Neuronal stem cell (in vitro differentiated cells): ENCODE measurements at regions not wholly inside any gene's neighbourhood (a gene's known extent, or its start where the extent isn't known, plus 50 kb on each side); places are given as distances from the start of the nearest gene placed in this dataset.

ENCODE experiments used
- DNase-seq: peaks from one replicate; pipeline ENCODE4 v3.0.0-alpha.2; 2013; ENCODE audit warnings: low spot score
- H2AFZ ChIP-seq: one replicate; pipeline ENCODE4 v1.6.1; 2013; ENCODE audit warnings: mild to moderate bottlenecking, low read length, inconsistent platforms
- H2AK5ac ChIP-seq: 2 replicates; pipeline ENCODE4 v1.6.1; 2013; ENCODE audit warnings: low read depth, mild to moderate bottlenecking, inconsistent platforms, low read length, moderate library complexity, mixed read lengths
- H2BK120ac ChIP-seq: 2 replicates; pipeline ENCODE4 v1.6.1; 2013; ENCODE audit warnings: low read depth, mild to moderate bottlenecking, inconsistent platforms, low read length, moderate library complexity, mixed read lengths
- H2BK12ac ChIP-seq: one replicate; pipeline ENCODE4 v1.6.1; 2013; ENCODE audit warnings: low read length, inconsistent platforms
- H2BK15ac ChIP-seq: 2 replicates; pipeline ENCODE4 v1.6.1; 2013; ENCODE audit warnings: mild to moderate bottlenecking, low read length, inconsistent platforms, mixed read lengths
- H2BK5ac ChIP-seq: one replicate; pipeline ENCODE4 v1.6.1; 2013; ENCODE audit warnings: inconsistent platforms, mild to moderate bottlenecking, low read length, moderate library complexity
- H3K14ac ChIP-seq: one replicate; pipeline ENCODE4 v1.6.1; 2013; ENCODE audit warnings: low read length, inconsistent platforms
- H3K18ac ChIP-seq: 2 replicates; pipeline ENCODE4 v1.6.1; 2013; ENCODE audit warnings: low read length, inconsistent platforms
- H3K23ac ChIP-seq: 2 replicates; pipeline ENCODE4 v1.6.1; 2013; ENCODE audit warnings: low read depth, mild to moderate bottlenecking, mixed read lengths, low read length, inconsistent platforms; ENCODE audit not compliant: poor library complexity
- H3K27ac ChIP-seq: replicated peaks from 3 replicates; pipeline ENCODE4 v1.5.1; 2013; ENCODE audit warnings: low read length, inconsistent platforms
- H3K27me3 ChIP-seq, 3 experiments: 2 replicates each; pipeline ENCODE4 v1.6.1; 2013; ENCODE audit warnings: low read length in 3 of 3, mild to moderate bottlenecking in 2 of 3, inconsistent platforms in 1 of 3, low read depth in 1 of 3, mixed read lengths in 1 of 3, moderate library complexity in 1 of 3; ENCODE audit not compliant: control insufficient read depth in 3 of 3, insufficient read depth in 3 of 3
- H3K36me3 ChIP-seq, 2 donors: replicated peaks in 1 of 2; 2 replicates each; pipeline ENCODE4 v1.6.1; 2013; ENCODE audit warnings: low read length in 2 of 2; ENCODE audit not compliant: control insufficient read depth in 2 of 2, insufficient read depth in 2 of 2
- H3K4ac ChIP-seq: 2 replicates; pipeline ENCODE4 v1.6.1; 2013; ENCODE audit warnings: inconsistent platforms, mild to moderate bottlenecking, low read length, moderate library complexity
- H3K4me1 ChIP-seq, 2 donors: 1 replicate in 1 of 2; 2 replicates in 1 of 2; pipeline ENCODE4 v1.6.1; 2013; ENCODE audit warnings: low read length in 2 of 2, low read depth in 1 of 2; ENCODE audit not compliant: control insufficient read depth in 2 of 2, insufficient read depth in 1 of 2
- H3K4me2 ChIP-seq: one replicate; pipeline ENCODE4 v1.6.1; 2013; ENCODE audit warnings: mild to moderate bottlenecking, low read length, inconsistent platforms; ENCODE audit not compliant: insufficient read depth, poor library complexity, severe bottlenecking
- H3K4me3 ChIP-seq, 2 donors: 2 replicates each; pipeline ENCODE4 v1.5.1; 2013; ENCODE audit warnings: low read length in 2 of 2, mild to moderate bottlenecking in 2 of 2, inconsistent platforms in 1 of 2, moderate library complexity in 1 of 2
- H3K79me1 ChIP-seq: one replicate; pipeline ENCODE4 v1.6.1; 2013; ENCODE audit warnings: low read depth, mild to moderate bottlenecking, inconsistent platforms, low read length, moderate library complexity
- H3K9ac ChIP-seq: one replicate; pipeline ENCODE4 v1.6.1; 2013; ENCODE audit warnings: mild to moderate bottlenecking, low read depth, low read length, inconsistent platforms; ENCODE audit not compliant: poor library complexity
- H3K9me3 ChIP-seq, 2 donors: replicated peaks in 1 of 2; 2 replicates each; pipeline versions ENCODE3 to v1.6.1; 2013; ENCODE audit warnings: low read length in 2 of 2, mild to moderate bottlenecking in 2 of 2, inconsistent platforms in 1 of 2, low read depth in 1 of 2, mixed read lengths in 1 of 2, moderate library complexity in 1 of 2; ENCODE audit not compliant: control insufficient read depth in 2 of 2, insufficient read depth in 1 of 2
- H4K8ac ChIP-seq: one replicate; pipeline ENCODE4 v1.6.1; 2013; ENCODE audit warnings: low read depth, mild to moderate bottlenecking, inconsistent platforms, low read length, moderate library complexity
- H4K91ac ChIP-seq: one replicate; pipeline ENCODE4 v1.6.1; 2013; ENCODE audit warnings: low read length, low read depth, mild to moderate bottlenecking, inconsistent platforms; ENCODE audit not compliant: poor library complexity
- WGBS, 2 donors: extraction: QIAGEN DNeasy Blood & Tissue Kit; methylation state at CpG; one replicate each; pipeline ENCODE4 v1.1.7; 2013; ENCODE audit warnings: missing lambda C conversion rate in 2 of 2, mixed read lengths in 1 of 2; ENCODE audit not compliant: insufficient read length in 2 of 2, insufficient replicate concordance in 1 of 2; ENCODE audit errors: extremely low coverage in 2 of 2; 5-methylcytosine and 5-hydroxymethylcytosine counted together

DNA sequence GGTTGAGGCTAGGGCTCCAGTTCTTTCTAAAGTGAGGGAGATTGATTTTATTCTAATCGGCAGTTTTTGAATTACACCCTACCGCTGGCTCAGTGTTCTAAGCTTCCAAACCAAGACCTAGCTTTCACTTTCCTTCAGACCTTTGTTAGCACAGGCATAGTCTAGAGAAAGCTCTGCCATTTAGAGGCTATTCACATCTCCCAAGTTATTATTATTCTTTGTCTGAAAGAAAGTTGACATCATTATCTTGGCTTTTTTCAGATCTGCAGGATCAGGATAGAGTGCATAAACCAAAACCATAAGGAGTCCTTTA, 276.8 kb downstream of the ASXL3 start:
- H3K4me1 ChIP-seq: no peaks in the 10 kb centered on the region
- H3K18ac ChIP-seq: no peak overlapping the region
- H3K27me3 ChIP-seq: no peaks in the 10 kb centered on the region
- H4K91ac ChIP-seq: no peak overlapping the region
- H3K4me3 ChIP-seq: no peak overlapping the region
- H2BK120ac ChIP-seq: no peak overlapping the region
- no peak overlapping the region for H3K9ac ChIP-seq
- H3K14ac ChIP-seq: no peak overlapping the region
- H3K36me3 ChIP-seq: no peaks in the 10 kb centered on the region
- no peak overlapping the region for H2AFZ ChIP-seq
- H2AK5ac ChIP-seq: no peak overlapping the region
- H3K23ac ChIP-seq: no peak overlapping the region
- no peak for DNase-seq
- H3K4ac ChIP-seq: no peak overlapping the region
- no peak overlapping the region for H3K4me2 ChIP-seq
- WGBS, 2 donors: no CpG with 5 or more reads among the region's 2 CpGs
- H3K27ac ChIP-seq: no peak overlapping the region
- H4K8ac ChIP-seq: no peak overlapping the region
- H2BK12ac ChIP-seq: no peak overlapping the region
- no peak overlapping the region for H2BK5ac ChIP-seq
- H3K79me1 ChIP-seq: no peaks in the 10 kb centered on the region
- H3K9me3 ChIP-seq: no peaks in the 10 kb centered on the region
- H2BK15ac ChIP-seq: no peak overlapping the region

DNA sequence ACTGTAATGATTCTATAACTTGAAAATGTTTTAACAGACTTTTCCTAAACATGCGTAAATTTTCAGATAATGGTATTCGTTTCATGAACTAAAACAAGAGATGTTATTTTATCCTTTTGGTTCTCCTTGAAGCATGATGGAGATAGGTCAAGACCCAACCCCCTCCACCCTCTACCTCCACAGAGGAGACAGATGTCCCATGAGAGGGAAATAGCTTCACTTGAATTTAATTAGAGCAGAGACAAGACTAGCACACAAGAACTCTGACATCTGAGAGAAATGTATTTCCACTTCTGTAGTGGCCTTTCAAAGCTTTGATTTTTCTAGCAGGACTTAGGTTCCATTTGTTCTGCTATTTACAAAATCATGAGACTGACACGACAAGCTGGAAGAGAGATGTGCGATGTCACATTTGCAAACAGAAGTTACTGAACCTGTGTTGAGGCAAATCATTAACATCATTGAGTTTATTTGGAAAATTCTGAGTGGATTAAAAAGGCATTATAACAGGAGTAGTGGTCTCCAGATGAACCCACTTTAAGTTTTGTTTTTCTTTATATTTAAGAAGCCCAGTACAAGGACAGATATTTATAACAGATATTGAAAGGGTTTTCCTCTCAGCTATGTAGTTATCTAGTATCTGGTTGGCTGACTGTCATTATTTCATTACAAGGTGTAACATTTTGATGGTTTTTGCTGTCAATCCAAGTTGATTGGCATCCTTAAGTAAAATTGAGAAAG, 276.2 kb downstream of the ASXL3 start:
- no peak overlapping the region for H3K23ac ChIP-seq
- H2BK15ac ChIP-seq: no peak overlapping the region
- H3K36me3 ChIP-seq: no peaks in the 10 kb centered on the region
- WGBS, 2 donors: no CpG with 5 or more reads among the region's 4 CpGs
- H3K18ac ChIP-seq: no peak overlapping the region
- no peaks in the 10 kb centered on the region for H3K9me3 ChIP-seq
- H2BK5ac ChIP-seq: no peak overlapping the region
- no peak overlapping the region for H4K91ac ChIP-seq
- H3K4me3 ChIP-seq: no peak overlapping the region
- H3K79me1 ChIP-seq: no peaks in the 10 kb centered on the region
- no peak overlapping the region for H3K9ac ChIP-seq
- no peak overlapping the region for H2BK120ac ChIP-seq
- no peaks in the 10 kb centered on the region for H3K4me1 ChIP-seq
- H3K4me2 ChIP-seq: no peak overlapping the region
- H2BK12ac ChIP-seq: no peak overlapping the region
- H2AFZ ChIP-seq: no peak overlapping the region
- H3K27me3 ChIP-seq: no peaks in the 10 kb centered on the region
- H2AK5ac ChIP-seq: no peak overlapping the region
- H3K27ac ChIP-seq: no peak overlapping the region
- H3K14ac ChIP-seq: no peak overlapping the region
- DNase-seq: no peak
- H4K8ac ChIP-seq: no peak overlapping the region
- H3K4ac ChIP-seq: no peak overlapping the region

GRCh38 chr18:33853187-33853586, 275.2 kb downstream of the ASXL3 start:
- no peak for DNase-seq
- no CpG with 5 or more reads among the region's 6 CpGs for WGBS, 2 donors
- no peak overlapping the region for H3K14ac ChIP-seq

GRCh38 chr18:33851546-33852078, 273.6 kb downstream of the ASXL3 start:
- H2BK12ac ChIP-seq: no peak overlapping the region
- no peaks in the 10 kb centered on the region for H3K27me3 ChIP-seq
- no peak overlapping the region for H2AFZ ChIP-seq
- H4K8ac ChIP-seq: no peak overlapping the region
- H2BK120ac ChIP-seq: no peak overlapping the region
- no peak overlapping the region for H2AK5ac ChIP-seq
- no peaks in the 10 kb centered on the region for H3K4me1 ChIP-seq
- no peaks in the 10 kb centered on the region for H3K9me3 ChIP-seq
- H3K23ac ChIP-seq: no peak overlapping the region
- H3K9ac ChIP-seq: no peak overlapping the region
- no CpG with 5 or more reads among the region's 3 CpGs for WGBS, 2 donors
- H3K4me2 ChIP-seq: no peak overlapping the region
- no peak overlapping the region for H3K27ac ChIP-seq
- H3K4ac ChIP-seq: no peak overlapping the region
- no peaks in the 10 kb centered on the region for H3K79me1 ChIP-seq
- no peak overlapping the region for H2BK5ac ChIP-seq
- no peaks in the 10 kb centered on the region for H3K36me3 ChIP-seq
- H3K4me3 ChIP-seq: no peak overlapping the region
- H4K91ac ChIP-seq: no peak overlapping the region
- H3K18ac ChIP-seq: no peak overlapping the region
- no peak overlapping the region for H2BK15ac ChIP-seq
- DNase-seq: no peak
- H3K14ac ChIP-seq: no peak overlapping the region

More at GRCh38 chr18:33853187-33853586, 275.2 kb downstream of the ASXL3 start:
- Histone ChIP-seq H4K91ac (no peak overlapping the region), H2AK5ac (no peak overlapping the region), H3K18ac (no peak overlapping the region), H3K79me1 (no peaks in the 10 kb centered on the region), H2BK5ac (no peak overlapping the region), H3K27me3 (no peaks in the 10 kb centered on the region), H3K4me3 (no peak overlapping the region), H3K9ac (no peak overlapping the region), H2AFZ (no peak overlapping the region), H3K4me2 (no peak overlapping the region), H3K4me1 (no peaks in the 10 kb centered on the region), H2BK15ac (no peak overlapping the region), H3K9me3 (no peaks in the 10 kb centered on the region), H2BK12ac (no peak overlapping the region), H3K4ac (no peak overlapping the region), H3K27ac (no peak overlapping the region), H3K23ac (no peak overlapping the region), H3K36me3 (no peaks in the 10 kb centered on the region), H4K8ac (no peak overlapping the region), H2BK120ac (no peak overlapping the region)
